SK-N-SH treated with all-trans-retinoic acid at 6 μM for 48 hours (cell line): ENCODE measurements at regions not wholly inside any gene's neighbourhood (a gene's known extent, or its start where the extent isn't known, plus 50 kb on each side); places are given as distances from the start of the nearest gene placed in this dataset.

Source experiments
- ATAC-seq: fragments of 200-7000 bp; cut with Tn5 transposase; 3 replicates; pipeline ENCODE4 v1.9.1; 2020; ENCODE audit warnings: mild to moderate bottlenecking, moderate library complexity
- ARNTL ChIP-seq: fragments of 450-650 bp; formaldehyde crosslinking; IDR thresholded peaks from 2 replicates; pipeline ENCODE4 v1.5.0; 2020; ENCODE audit warnings: low read depth, mild to moderate bottlenecking, moderate library complexity, borderline replicate concordance
- BACH2 ChIP-seq: fragments of 250-450 bp; sonication (Bioruptor Pico); IDR thresholded peaks from 2 replicates; pipeline ENCODE4 v1.9.0; 2021; ENCODE audit warnings: mild to moderate bottlenecking, borderline replicate concordance
- CREB5 ChIP-seq: fragments of 250-450 bp; sonication (Bioruptor Pico); IDR thresholded peaks from 2 replicates; pipeline ENCODE4 v1.5.1; 2020; ENCODE audit warnings: low read depth, mild to moderate bottlenecking, moderate library complexity
- CSDC2 ChIP-seq: fragments of 250-450 bp; sonication (Bioruptor Pico); IDR thresholded peaks from 2 replicates; pipeline ENCODE4 v1.5.0; 2020; ENCODE audit warnings: mild to moderate bottlenecking, moderate library complexity
- CSRNP3 ChIP-seq: fragments of 250-450 bp; sonication (Bioruptor Pico); IDR thresholded peaks from 2 replicates; pipeline ENCODE4 v1.5.1; 2021; ENCODE audit warnings: mild to moderate bottlenecking, moderate library complexity
- ESRRG ChIP-seq: fragments of 250-450 bp; sonication (Bioruptor Pico); IDR thresholded peaks from 2 replicates; pipeline ENCODE4 v1.6.1; 2021; ENCODE audit warnings: mild to moderate bottlenecking
- GLIS3 ChIP-seq: fragments of 250-450 bp; sonication (Bioruptor Pico); IDR thresholded peaks from 2 replicates; pipeline ENCODE4 v1.5.0; 2020; ENCODE audit warnings: mild to moderate bottlenecking, moderate library complexity
- ISL1 ChIP-seq: fragments of 250-450 bp; sonication (Bioruptor Pico); IDR thresholded peaks from 2 replicates; pipeline ENCODE4 v2.1.2; 2022; ENCODE audit warnings: mild to moderate bottlenecking, moderate library complexity
- OSR1 ChIP-seq: fragments of 250-450 bp; sonication (Bioruptor Pico); IDR thresholded peaks from 2 replicates; pipeline ENCODE4 v1.8.0; 2022; ENCODE audit warnings: moderate library complexity, mild to moderate bottlenecking, inconsistent platforms
- POU6F1 ChIP-seq: fragments of 250-450 bp; sonication (Bioruptor Pico); IDR thresholded peaks from 2 replicates; pipeline ENCODE4 v1.8.0; 2021; ENCODE audit warnings: low read depth, mild to moderate bottlenecking, moderate library complexity, borderline replicate concordance
- PPARA ChIP-seq: fragments of 250-450 bp; sonication (Bioruptor Pico); IDR thresholded peaks from 2 replicates; pipeline ENCODE4 v1.5.0; 2020; ENCODE audit warnings: mild to moderate bottlenecking, borderline replicate concordance
- RARB ChIP-seq: fragments of 250-450 bp; sonication (Bioruptor Pico); IDR thresholded peaks from 2 replicates; pipeline ENCODE4 v1.8.0; 2021; ENCODE audit warnings: mild to moderate bottlenecking, moderate library complexity
- TCF4 ChIP-seq: fragments of 250-450 bp; sonication (Bioruptor Pico); IDR thresholded peaks from 2 replicates; pipeline ENCODE4 v1.8.0; 2021; ENCODE audit warnings: mild to moderate bottlenecking, moderate library complexity, borderline replicate concordance
- TSHZ2 ChIP-seq: fragments of 250-450 bp; sonication (Bioruptor Pico); IDR thresholded peaks from 2 replicates; pipeline ENCODE4 v1.5.0; 2020; ENCODE audit warnings: mild to moderate bottlenecking, moderate library complexity
- ZC3H10 ChIP-seq: fragments of 250-450 bp; sonication (Bioruptor Pico); IDR thresholded peaks from 2 replicates; pipeline ENCODE4 v1.5.1; 2021; ENCODE audit warnings: mild to moderate bottlenecking, moderate library complexity
- ZFP3 ChIP-seq: fragments of 250-450 bp; sonication (Bioruptor Pico); IDR thresholded peaks from 2 replicates; pipeline ENCODE4 v1.5.0; 2020; ENCODE audit warnings: mild to moderate bottlenecking, moderate library complexity
- ZFP30 ChIP-seq: fragments of 450-650 bp; formaldehyde crosslinking; IDR thresholded peaks from 2 replicates; pipeline ENCODE4 v1.5.0; 2022; ENCODE audit warnings: mild to moderate bottlenecking, moderate library complexity
- ZNF565 ChIP-seq: fragments of 450-650 bp; formaldehyde crosslinking; conservative IDR thresholded peaks from 2 replicates; pipeline ENCODE4 v1.5.0; 2020; ENCODE audit warnings: low read depth, mild to moderate bottlenecking, moderate library complexity
- ZNF70 ChIP-seq: fragments of 450-650 bp; formaldehyde crosslinking; IDR thresholded peaks from 2 replicates; pipeline ENCODE4 v1.5.0; 2020; ENCODE audit warnings: mild to moderate bottlenecking, moderate library complexity
- ZNF8 ChIP-seq: fragments of 450-650 bp; formaldehyde crosslinking; IDR thresholded peaks from 2 replicates; pipeline ENCODE4 v1.5.0; 2020; ENCODE audit warnings: mild to moderate bottlenecking, moderate library complexity

GRCh38 chr22:22986008-22986407 lies 84.3 kb upstream of the GNAZ start:
- TF ChIP-seq CSDC2 (CRISPR knock-in tag) (no peak), ARNTL (CRISPR knock-in tag) (no peak), ZNF70 (CRISPR knock-in tag) (no peak), ZC3H10 (no peak), CREB5 (CRISPR knock-in tag) (no peak), TSHZ2 (CRISPR knock-in tag) (no peak)
- no peak for ATAC-seq

GRCh38 chr22:22986640-22987039 lies 83.7 kb upstream of the GNAZ start:
- no peak for ATAC-seq
- TF ChIP-seq ZNF8 (CRISPR knock-in tag) = no peak
- TF ChIP-seq ZFP30 (CRISPR knock-in tag) = no peak
- TF ChIP-seq, all 23 proteins: peak for 0

- no peak for ATAC-seq
Measured at GRCh38 chr22:22988150-22988549, 82.2 kb upstream of the GNAZ start.

GRCh38 chr22:22988785-22989184 lies 81.5 kb upstream of the GNAZ start:
- TF ChIP-seq PPARA (CRISPR knock-in tag) (no peak), TSHZ2 (CRISPR knock-in tag) (no peak), CREB5 (CRISPR knock-in tag) (no peak), ZNF70 (CRISPR knock-in tag) (no peak), BACH2 (CRISPR knock-in tag) (no peak)
- TF ChIP-seq, all 23 proteins: peak for 0
- ATAC-seq = no peak

More at GRCh38 chr22:22988150-22988549, 82.2 kb upstream of the GNAZ start:
- TF ChIP-seq ZNF565 (no peak), ARNTL (CRISPR knock-in tag) (no peak), PPARA (CRISPR knock-in tag) (0 out of 2 replicates have a peak, but pooled peaks have one; percentile 17)
- TF ChIP-seq, all 23 proteins: peak for 1

- no peak for ATAC-seq
- no peak for TF ChIP-seq ZNF565
- TF ChIP-seq TCF4 (CRISPR knock-in tag) = no peak
- no peak for TF ChIP-seq CSRNP3 (CRISPR knock-in tag)
- no peak for TF ChIP-seq ESRRG
- TF ChIP-seq OSR1 = no peak
- TF ChIP-seq TSHZ2 (CRISPR knock-in tag) = no peak
- no peak for TF ChIP-seq ARNTL (CRISPR knock-in tag)
- no peak for TF ChIP-seq ZFP3
- no peak for TF ChIP-seq ZC3H10
- no peak for TF ChIP-seq ZFP30 (CRISPR knock-in tag)
- TF ChIP-seq RARB = no peak
- no peak for TF ChIP-seq POU6F1 (CRISPR knock-in tag)
- no peak for TF ChIP-seq GLIS3 (CRISPR knock-in tag)
- TF ChIP-seq ISL1 (CRISPR knock-in tag) = no peak
Measured at GRCh38 chr22:22989856-22990255, 80.5 kb upstream of the GNAZ start.
